K562 (cell line): ENCODE measurements at regions not wholly inside any gene's neighbourhood (a gene's known extent, or its start where the extent isn't known, plus 50 kb on each side); places are given as distances from the start of the nearest gene placed in this dataset.
A peak's percentile ranks its signal among the peaks of the same experiment; 100 is the strongest.

Experiments
- CREM ChIP-seq: IDR thresholded peaks from 2 replicates; pipeline ENCODE4 v1.6.1; 2014; ENCODE audit warnings: antibody characterized with exemption, low read depth
- HDAC8 ChIP-seq: fragments of 450-650 bp; IDR thresholded peaks from 2 replicates; pipeline ENCODE4 v1.6.1; 2016; ENCODE audit warnings: mild to moderate bottlenecking, missing genetic modification characterization, moderate library complexity, missing compliant biosample characterization
- ILF3 ChIP-seq: fragments of 450-650 bp; IDR thresholded peaks from 2 replicates; pipeline ENCODE4 v1.6.1; 2018; ENCODE audit warnings: antibody characterized with exemption, mild to moderate bottlenecking, moderate library complexity, borderline replicate concordance
- JUND ChIP-seq, 2 experiments: IDR thresholded peaks; 2 replicates in 1 of 2; 3 replicates in 1 of 2; pipeline ENCODE4 v1.6.1; 2011; ENCODE audit warnings: borderline replicate concordance in 2 of 2, low read depth in 2 of 2, low read length in 2 of 2, improper control_type of control experiment in 1 of 2, missing biosample characterization in 1 of 2, missing genetic modification characterization in 1 of 2, missing genetic modification reagents in 1 of 2
- NR2C2 ChIP-seq, 2 experiments: fragments of 200-800 bp in 1 of 2; sonication (Bioruptor generic) in 1 of 2; sonication (generic) in 1 of 2; formaldehyde crosslinking in 1 of 2; IDR thresholded peaks; 2 replicates each; pipeline versions ENCODE4 v1.6.1 to v1.8.0; 2016 to 2022; ENCODE audit warnings: mild to moderate bottlenecking in 1 of 2, missing compliant biosample characterization in 1 of 2, missing genetic modification characterization in 1 of 2, missing genetic modification reagents in 1 of 2
- PTRF ChIP-seq: fragments of 450-650 bp; IDR thresholded peaks from 2 replicates; pipeline ENCODE4 v1.6.1; 2016; ENCODE audit warnings: mild to moderate bottlenecking, missing genetic modification characterization, missing compliant biosample characterization
- PTTG1 ChIP-seq: fragments of 450-650 bp; IDR thresholded peaks from 2 replicates; pipeline ENCODE4 v1.6.1; 2016; ENCODE audit warnings: low read depth, mild to moderate bottlenecking, missing genetic modification characterization, missing compliant biosample characterization
- TCF3 ChIP-seq: sonication (generic); formaldehyde crosslinking; IDR thresholded peaks from 2 replicates; pipeline ENCODE4 v1.4.0; 2020; ENCODE audit warnings: mild to moderate bottlenecking, missing genetic modification reagents
- ZFX ChIP-seq: sonication (generic); formaldehyde crosslinking; IDR thresholded peaks from 2 replicates; pipeline ENCODE4 v1.8.0; 2022; ENCODE audit warnings: mild to moderate bottlenecking, missing genetic modification reagents, moderate library complexity
- ZKSCAN8 ChIP-seq: fragments of 200-800 bp; sonication (Bioruptor generic); IDR thresholded peaks from 2 replicates; pipeline ENCODE4 v1.6.1; 2016; ENCODE audit warnings: missing genetic modification characterization, missing compliant biosample characterization
- ZNF165 ChIP-seq: fragments of 250-450 bp; sonication (Bioruptor Pico); IDR thresholded peaks from 2 replicates; pipeline ENCODE4 v1.4.0; 2020; ENCODE audit warnings: borderline replicate concordance
- ZNF316 ChIP-seq: fragments of 450-650 bp; IDR thresholded peaks from 2 replicates; pipeline ENCODE4 v1.6.1; 2016
- ZNF583 ChIP-seq: fragments of 250-450 bp; sonication (Bioruptor Pico); IDR thresholded peaks from 2 replicates; pipeline ENCODE4 v1.4.0; 2020
- TF ChIP-seq, protein P1 (sequence below): sonication (generic); formaldehyde crosslinking; IDR thresholded peaks from 2 replicates; pipeline ENCODE4 v1.8.0; 2022; ENCODE audit warnings: missing genetic modification reagents, mild to moderate bottlenecking, moderate library complexity, borderline replicate concordance
- TF ChIP-seq, protein P2 (sequence below): sonication (generic); formaldehyde crosslinking; IDR thresholded peaks from 2 replicates; pipeline ENCODE4 v1.5.0; 2020; ENCODE audit warnings: missing genetic modification reagents
- TF ChIP-seq, protein P3 (sequence below): sonication (generic); IDR thresholded peaks from 2 replicates; pipeline ENCODE4 v1.6.1; 2016
- TF ChIP-seq, protein P4 (sequence below): fragments of 450-650 bp; IDR thresholded peaks from 2 replicates; pipeline ENCODE4 v1.6.1; 2016; ENCODE audit warnings: low read depth, mild to moderate bottlenecking, moderate library complexity

DNA sequence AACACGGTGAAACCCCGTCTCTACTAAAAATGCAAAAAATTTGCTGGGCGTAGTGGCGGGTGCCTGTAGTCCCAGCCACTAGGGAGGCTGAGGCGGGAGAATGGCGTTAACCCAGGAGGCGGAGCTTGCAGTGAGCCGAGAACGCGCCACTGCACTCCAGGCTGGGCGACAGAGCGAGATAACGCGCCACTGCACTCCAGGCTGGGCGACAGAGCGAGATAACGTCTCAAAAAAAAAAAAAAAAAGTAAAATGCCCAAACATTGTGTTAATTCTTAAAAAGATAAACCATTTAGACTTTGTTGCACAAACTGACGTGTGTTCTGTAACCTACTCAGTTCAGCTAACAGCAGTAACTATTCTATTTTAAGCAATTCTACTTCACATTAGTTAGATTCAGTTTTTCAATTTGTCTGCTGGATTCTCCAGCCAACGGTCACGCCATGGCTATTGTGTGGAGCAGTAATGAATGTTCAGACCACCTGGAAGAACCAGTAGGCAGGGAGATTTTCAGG, 119.3 kb upstream of the MAN2A1 start (continued):
- no peak; the same call in 1 of the 2 replicates for TF ChIP-seq JUND (IDR thresholded peaks at IDR 0.05; ENCODE audit: borderline replicate concordance, low read depth, low read length)
- TF ChIP-seq JUND (tag; IDR thresholded peaks at IDR 0.05; ENCODE audit: borderline replicate concordance, low read depth, low read length) = 0 out of 3 replicates have a peak, but pooled peaks have one; percentile 13
- 0 out of 2 replicates have a peak, but pooled peaks have one; percentile 36 for TF ChIP-seq HDAC8 (tag)
- TF ChIP-seq CREM = peak; percentile 71
- TF ChIP-seq, protein P1, sequence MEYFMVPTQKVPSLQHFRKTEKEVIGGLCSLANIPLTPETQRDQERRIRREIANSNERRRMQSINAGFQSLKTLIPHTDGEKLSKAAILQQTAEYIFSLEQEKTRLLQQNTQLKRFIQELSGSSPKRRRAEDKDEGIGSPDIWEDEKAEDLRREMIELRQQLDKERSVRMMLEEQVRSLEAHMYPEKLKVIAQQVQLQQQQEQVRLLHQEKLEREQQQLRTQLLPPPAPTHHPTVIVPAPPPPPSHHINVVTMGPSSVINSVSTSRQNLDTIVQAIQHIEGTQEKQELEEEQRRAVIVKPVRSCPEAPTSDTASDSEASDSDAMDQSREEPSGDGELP (CRISPR knock-in tag) = peak; percentile 72; the same call in 1 of the 2 replicates
- no peak for TF ChIP-seq PTTG1
- TF ChIP-seq, protein P2, sequence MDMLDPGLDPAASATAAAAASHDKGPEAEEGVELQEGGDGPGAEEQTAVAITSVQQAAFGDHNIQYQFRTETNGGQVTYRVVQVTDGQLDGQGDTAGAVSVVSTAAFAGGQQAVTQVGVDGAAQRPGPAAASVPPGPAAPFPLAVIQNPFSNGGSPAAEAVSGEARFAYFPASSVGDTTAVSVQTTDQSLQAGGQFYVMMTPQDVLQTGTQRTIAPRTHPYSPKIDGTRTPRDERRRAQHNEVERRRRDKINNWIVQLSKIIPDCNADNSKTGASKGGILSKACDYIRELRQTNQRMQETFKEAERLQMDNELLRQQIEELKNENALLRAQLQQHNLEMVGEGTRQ = no peak
- no peak for TF ChIP-seq ILF3
- peak; percentile 50; the same call in 1 of the 2 replicates for TF ChIP-seq TCF3 (CRISPR knock-in tag)
- TF ChIP-seq ZNF583 (CRISPR knock-in tag) = no peak
- TF ChIP-seq, protein P3, sequence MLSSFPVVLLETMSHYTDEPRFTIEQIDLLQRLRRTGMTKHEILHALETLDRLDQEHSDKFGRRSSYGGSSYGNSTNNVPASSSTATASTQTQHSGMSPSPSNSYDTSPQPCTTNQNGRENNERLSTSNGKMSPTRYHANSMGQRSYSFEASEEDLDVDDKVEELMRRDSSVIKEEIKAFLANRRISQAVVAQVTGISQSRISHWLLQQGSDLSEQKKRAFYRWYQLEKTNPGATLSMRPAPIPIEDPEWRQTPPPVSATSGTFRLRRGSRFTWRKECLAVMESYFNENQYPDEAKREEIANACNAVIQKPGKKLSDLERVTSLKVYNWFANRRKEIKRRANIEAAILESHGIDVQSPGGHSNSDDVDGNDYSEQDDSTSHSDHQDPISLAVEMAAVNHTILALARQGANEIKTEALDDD = 0 out of 2 replicates have a peak, but pooled peaks have one; percentile 26
- 0 out of 2 replicates have a peak, but pooled peaks have one; percentile 16 for TF ChIP-seq ZNF165 (CRISPR knock-in tag)
- TF ChIP-seq, protein P4, sequence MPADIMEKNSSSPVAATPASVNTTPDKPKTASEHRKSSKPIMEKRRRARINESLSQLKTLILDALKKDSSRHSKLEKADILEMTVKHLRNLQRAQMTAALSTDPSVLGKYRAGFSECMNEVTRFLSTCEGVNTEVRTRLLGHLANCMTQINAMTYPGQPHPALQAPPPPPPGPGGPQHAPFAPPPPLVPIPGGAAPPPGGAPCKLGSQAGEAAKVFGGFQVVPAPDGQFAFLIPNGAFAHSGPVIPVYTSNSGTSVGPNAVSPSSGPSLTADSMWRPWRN = peak; percentile 94
- no peak for TF ChIP-seq PTRF (tag)
- no peak for TF ChIP-seq NR2C2 (CRISPR knock-in tag; IDR thresholded peaks at IDR 0.05)
- 0 out of 2 replicates have a peak, but pooled peaks have one; percentile 18 for TF ChIP-seq NR2C2 (tag; IDR thresholded peaks at IDR 0.05)
- TF ChIP-seq ZFX (CRISPR knock-in tag) = no peak
- no peak for TF ChIP-seq ZNF316
- TF ChIP-seq ZKSCAN8 (CRISPR knock-in tag) = no peak
